Adrenal gland (tissue), 5 donors: ENCODE measurements at regions not wholly inside any gene's neighbourhood (a gene's known extent, or its start where the extent isn't known, plus 50 kb on each side); places are given as distances from the start of the nearest gene placed in this dataset.

ENCODE experiments used
- POLR2A ChIP-seq, 2 donors: fragments of 450-650 bp; IDR thresholded peaks; one replicate each; pipeline ENCODE4 v1.6.1; 2017; ENCODE audit warnings: antibody characterized with exemption in 2 of 2, mild to moderate bottlenecking in 2 of 2, moderate library complexity in 1 of 2
- TF ChIP-seq, protein P1 (sequence below), 6 experiments: fragments of 450-650 bp in 4 of 6; fragments of 200-600 bp in 2 of 6; sonication (generic) in 1 of 6; IDR thresholded peaks; 1 replicate in 5 of 6; 2 replicates in 1 of 6; pipeline versions ENCODE4 v1.5.1 to v1.8.0; 2016 to 2021; ENCODE audit warnings: antibody characterized with exemption in 6 of 6, mild to moderate bottlenecking in 2 of 6, moderate library complexity in 1 of 6
- donor health status: DM: no; HTN: no; CAD: no.

DNA sequence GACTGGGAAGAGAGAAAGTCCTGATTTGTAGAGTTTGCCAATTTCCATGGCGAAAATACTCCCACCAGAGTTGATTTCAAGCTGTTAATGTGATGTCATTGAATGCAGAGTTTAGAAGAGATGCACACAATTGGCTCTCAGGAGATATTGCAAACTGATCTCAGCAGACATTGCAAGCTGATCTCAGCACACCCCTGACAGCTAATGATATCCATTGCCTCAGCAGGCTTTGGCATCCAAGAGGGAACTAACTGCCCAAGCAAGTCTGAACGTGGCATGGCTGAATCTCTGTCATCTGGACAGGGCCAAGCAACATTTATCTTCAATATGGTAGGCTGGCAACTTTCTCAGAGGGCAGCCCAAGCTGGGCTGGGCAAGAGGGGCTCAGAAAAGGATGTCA, 78.4 kb upstream of the CYP1B1 start:
- TF ChIP-seq, protein P1, sequence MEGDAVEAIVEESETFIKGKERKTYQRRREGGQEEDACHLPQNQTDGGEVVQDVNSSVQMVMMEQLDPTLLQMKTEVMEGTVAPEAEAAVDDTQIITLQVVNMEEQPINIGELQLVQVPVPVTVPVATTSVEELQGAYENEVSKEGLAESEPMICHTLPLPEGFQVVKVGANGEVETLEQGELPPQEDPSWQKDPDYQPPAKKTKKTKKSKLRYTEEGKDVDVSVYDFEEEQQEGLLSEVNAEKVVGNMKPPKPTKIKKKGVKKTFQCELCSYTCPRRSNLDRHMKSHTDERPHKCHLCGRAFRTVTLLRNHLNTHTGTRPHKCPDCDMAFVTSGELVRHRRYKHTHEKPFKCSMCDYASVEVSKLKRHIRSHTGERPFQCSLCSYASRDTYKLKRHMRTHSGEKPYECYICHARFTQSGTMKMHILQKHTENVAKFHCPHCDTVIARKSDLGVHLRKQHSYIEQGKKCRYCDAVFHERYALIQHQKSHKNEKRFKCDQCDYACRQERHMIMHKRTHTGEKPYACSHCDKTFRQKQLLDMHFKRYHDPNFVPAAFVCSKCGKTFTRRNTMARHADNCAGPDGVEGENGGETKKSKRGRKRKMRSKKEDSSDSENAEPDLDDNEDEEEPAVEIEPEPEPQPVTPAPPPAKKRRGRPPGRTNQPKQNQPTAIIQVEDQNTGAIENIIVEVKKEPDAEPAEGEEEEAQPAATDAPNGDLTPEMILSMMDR (IDR thresholded peaks at IDR 0.05) = no peak
- TF ChIP-seq POLR2A (IDR thresholded peaks at IDR 0.05) = no peak
